Cardiac muscle cell (in vitro differentiated cells and primary cell): ENCODE measurements at regions not wholly inside any gene's neighbourhood (a gene's known extent, or its start where the extent isn't known, plus 50 kb on each side); places are given as distances from the start of the nearest gene placed in this dataset.

Source experiments
- DNase-seq, 2 donors: peaks; one replicate each; pipeline versions ENCODE4 v3.0.0 to v3.0.0-alpha.2; 2010 to 2017; ENCODE audit warnings: low read depth in 1 of 2, low spot score in 1 of 2
- H3K27ac ChIP-seq: fragments of 200-600 bp; sonication (generic); 2 replicates; pipeline ENCODE4 v1.5.1; 2016
- H3K27me3 ChIP-seq: fragments of 200-600 bp; sonication (generic); 2 replicates; pipeline ENCODE4 v1.6.0; 2016; ENCODE audit warnings: control low read depth
- H3K36me3 ChIP-seq: fragments of 200-600 bp; sonication (generic); 2 replicates; pipeline ENCODE4 v1.5.1; 2016; ENCODE audit warnings: control low read depth
- H3K4me1 ChIP-seq: fragments of 200-600 bp; sonication (generic); 2 replicates; pipeline ENCODE4 v1.8.1; 2017; ENCODE audit warnings: low read depth, mild to moderate bottlenecking, mixed run types
- H3K4me3 ChIP-seq: fragments of 200-600 bp; sonication (generic); 2 replicates; pipeline ENCODE4 v1.5.1; 2016; ENCODE audit warnings: mild to moderate bottlenecking
- H3K9me3 ChIP-seq: fragments of 200-600 bp; sonication (generic); 2 replicates; pipeline ENCODE4 v1.5.1; 2017; ENCODE audit warnings: low read depth, mild to moderate bottlenecking, control low read depth
- TF ChIP-seq, protein P1 (sequence below): IDR thresholded peaks from 2 replicates; pipeline ENCODE4 v1.5.1; 2012; ENCODE audit warnings: low read depth, mild to moderate bottlenecking, low read length

DNA sequence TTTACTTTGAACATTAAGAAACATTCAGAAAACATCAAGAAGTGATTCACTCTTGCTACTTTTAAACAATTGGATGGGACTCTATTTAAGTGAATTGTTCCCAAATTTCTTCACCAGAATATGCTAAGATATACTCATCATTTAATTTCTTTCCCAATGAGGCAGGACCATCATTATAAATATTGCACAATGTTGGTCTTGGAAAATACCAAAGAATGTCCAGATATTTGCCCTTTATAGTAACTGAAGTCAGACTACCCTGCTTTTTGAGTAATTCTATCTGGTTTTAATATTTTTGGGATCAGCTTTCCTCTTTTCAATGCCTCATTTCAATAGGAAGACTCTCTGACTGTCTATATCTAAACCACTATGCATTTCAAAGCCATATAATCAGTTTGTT lies 129.4 kb upstream of the TENM3 start:
- DNase-seq, result peak in 1 of 2 donors; percentile 11
- no peaks in the 10 kb centered on the region for H3K27me3 ChIP-seq
- H3K36me3 ChIP-seq, result no peaks in the 10 kb centered on the region
- H3K4me3 ChIP-seq, result no peak overlapping the region
- H3K27ac ChIP-seq, result no peak overlapping the region
- H3K9me3 ChIP-seq, result no peaks in the 10 kb centered on the region
- no peaks in the 10 kb centered on the region for H3K4me1 ChIP-seq
- TF ChIP-seq, protein P1, sequence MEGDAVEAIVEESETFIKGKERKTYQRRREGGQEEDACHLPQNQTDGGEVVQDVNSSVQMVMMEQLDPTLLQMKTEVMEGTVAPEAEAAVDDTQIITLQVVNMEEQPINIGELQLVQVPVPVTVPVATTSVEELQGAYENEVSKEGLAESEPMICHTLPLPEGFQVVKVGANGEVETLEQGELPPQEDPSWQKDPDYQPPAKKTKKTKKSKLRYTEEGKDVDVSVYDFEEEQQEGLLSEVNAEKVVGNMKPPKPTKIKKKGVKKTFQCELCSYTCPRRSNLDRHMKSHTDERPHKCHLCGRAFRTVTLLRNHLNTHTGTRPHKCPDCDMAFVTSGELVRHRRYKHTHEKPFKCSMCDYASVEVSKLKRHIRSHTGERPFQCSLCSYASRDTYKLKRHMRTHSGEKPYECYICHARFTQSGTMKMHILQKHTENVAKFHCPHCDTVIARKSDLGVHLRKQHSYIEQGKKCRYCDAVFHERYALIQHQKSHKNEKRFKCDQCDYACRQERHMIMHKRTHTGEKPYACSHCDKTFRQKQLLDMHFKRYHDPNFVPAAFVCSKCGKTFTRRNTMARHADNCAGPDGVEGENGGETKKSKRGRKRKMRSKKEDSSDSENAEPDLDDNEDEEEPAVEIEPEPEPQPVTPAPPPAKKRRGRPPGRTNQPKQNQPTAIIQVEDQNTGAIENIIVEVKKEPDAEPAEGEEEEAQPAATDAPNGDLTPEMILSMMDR, result no peak

DNA sequence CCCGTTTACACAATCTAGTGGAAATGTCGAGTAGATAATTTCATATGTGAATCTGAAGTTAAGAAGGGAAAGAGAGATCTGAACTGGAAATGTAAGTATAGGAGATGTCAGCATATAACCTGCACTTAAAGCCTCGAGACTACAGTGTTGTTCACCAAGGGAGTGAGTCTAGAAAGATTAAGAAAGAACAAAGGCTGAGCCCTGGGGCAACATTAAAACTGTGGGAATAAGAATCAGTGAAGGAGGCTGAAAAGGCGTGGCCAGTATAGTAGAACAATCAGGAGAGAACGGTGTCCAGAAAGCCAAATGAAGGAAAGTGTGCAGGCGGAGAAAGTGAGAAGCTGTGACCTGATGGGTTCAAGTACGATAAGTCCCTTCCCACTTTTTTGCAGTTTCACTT lies 118.8 kb upstream of the TENM3 start:
- Histone ChIP-seq H3K27me3 (no peaks in the 10 kb centered on the region), H3K9me3 (no peaks in the 10 kb centered on the region), H3K36me3 (no peaks in the 10 kb centered on the region), H3K27ac (no peak overlapping the region), H3K4me3 (no peak overlapping the region), H3K4me1 (no peaks in the 10 kb centered on the region)
- no peak for DNase-seq
- TF ChIP-seq, protein P1, result no peak

DNA sequence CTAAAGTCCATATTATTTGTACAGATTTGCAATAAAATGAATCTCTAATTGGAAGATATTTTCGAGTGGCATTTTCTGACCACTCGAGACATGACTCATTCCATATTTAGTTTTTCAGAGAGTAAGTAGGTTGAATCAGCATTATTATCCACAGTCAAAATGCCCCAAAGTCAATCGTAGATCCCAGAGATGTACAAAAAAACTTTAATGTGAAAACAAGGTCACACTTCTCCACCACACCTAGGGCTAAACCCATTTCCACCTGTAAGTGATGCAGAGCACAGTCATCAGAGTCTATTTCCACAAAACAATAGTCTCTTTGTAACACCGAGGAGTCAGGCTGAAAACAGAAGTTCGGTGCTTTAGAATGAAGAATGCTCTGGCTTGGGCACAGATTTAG lies 117.1 kb upstream of the TENM3 start:
- no peaks in the 10 kb centered on the region for H3K27me3 ChIP-seq
- no peak for DNase-seq
- no peaks in the 10 kb centered on the region for H3K36me3 ChIP-seq
- no peaks in the 10 kb centered on the region for H3K4me1 ChIP-seq
- no peak overlapping the region for H3K27ac ChIP-seq
- TF ChIP-seq, protein P1, result no peak
- no peak overlapping the region for H3K4me3 ChIP-seq
- H3K9me3 ChIP-seq, result no peaks in the 10 kb centered on the region

DNA sequence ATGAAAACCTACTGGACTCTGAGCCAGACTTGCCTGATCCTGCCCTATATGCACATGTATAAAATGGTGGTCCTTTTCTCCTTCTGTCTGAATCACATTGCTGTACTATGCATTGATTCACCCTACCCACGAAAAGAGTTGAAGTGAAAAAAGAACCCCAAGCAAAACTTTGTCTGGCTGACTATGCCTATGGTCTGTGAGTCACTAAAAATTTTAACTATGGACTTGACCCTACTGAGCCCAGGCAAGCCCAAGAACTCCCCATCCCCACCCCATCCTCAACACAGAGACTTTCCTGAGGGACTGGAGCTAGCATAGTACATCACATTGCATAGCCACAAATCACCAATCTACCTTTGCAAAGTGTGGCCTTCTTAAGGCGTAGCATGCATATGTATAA lies 116.6 kb upstream of the TENM3 start:
- Histone ChIP-seq H3K36me3 (no peaks in the 10 kb centered on the region), H3K4me1 (no peaks in the 10 kb centered on the region), H3K4me3 (no peak overlapping the region), H3K27me3 (no peaks in the 10 kb centered on the region), H3K9me3 (no peaks in the 10 kb centered on the region), H3K27ac (no peak overlapping the region)
- no peak for DNase-seq
- TF ChIP-seq, protein P1, result no peak

DNA sequence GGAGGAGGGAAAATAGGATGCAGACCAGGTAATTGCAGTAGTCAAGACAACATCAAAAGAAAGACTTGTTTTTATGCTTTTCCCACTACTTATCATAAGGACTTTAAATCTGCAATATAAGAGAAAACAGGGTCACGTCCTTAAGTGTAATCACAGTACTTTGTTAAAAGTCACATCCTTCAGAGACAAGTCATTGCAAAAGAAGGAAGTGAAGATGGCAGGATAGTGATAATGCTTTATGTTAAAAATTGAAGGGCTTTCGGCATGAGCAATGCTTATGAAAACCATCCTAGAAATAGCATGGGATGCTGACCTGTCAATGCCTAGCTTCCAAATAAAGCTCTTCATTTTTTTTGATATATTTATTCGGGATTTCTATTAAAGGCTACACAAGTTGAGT lies 110.2 kb upstream of the TENM3 start:
- Histone ChIP-seq H3K4me3 (no peak overlapping the region), H3K4me1 (no peaks in the 10 kb centered on the region), H3K27ac (no peak overlapping the region), H3K36me3 (no peaks in the 10 kb centered on the region), H3K27me3 (peaks cover 23% of the 10 kb centered on the region), H3K9me3 (no peaks in the 10 kb centered on the region)
- DNase-seq, result no peak
- TF ChIP-seq, protein P1, result no peak

DNA sequence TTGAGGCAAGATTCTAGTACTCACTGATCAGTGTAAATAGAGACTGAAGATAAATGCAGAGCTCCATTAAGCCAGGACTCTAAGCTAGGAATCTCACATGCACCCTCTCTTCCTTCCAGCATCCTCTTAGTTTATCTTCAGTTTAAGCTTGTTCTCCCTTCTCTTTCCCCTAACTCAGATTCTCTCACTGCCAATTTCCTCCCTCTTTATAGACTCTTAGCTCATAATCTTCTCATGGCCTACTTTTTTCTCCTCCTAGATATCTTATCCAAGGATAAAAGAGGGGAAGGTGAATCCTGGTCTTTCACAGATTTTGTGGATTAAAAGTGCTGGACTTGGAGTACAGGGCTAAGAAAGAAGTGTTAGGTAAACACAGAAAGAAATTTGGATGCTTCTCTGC lies 108.9 kb upstream of the TENM3 start:
- TF ChIP-seq, protein P1, result no peak
- Histone ChIP-seq H3K4me1 (no peaks in the 10 kb centered on the region), H3K36me3 (no peaks in the 10 kb centered on the region), H3K27me3 (peaks cover 36% of the 10 kb centered on the region), H3K9me3 (no peaks in the 10 kb centered on the region), H3K27ac (no peak overlapping the region), H3K4me3 (no peak overlapping the region)
- DNase-seq, result no peak
